Transverse colon (tissue), 3 donors: ENCODE measurements at regions not wholly inside any gene's neighbourhood (a gene's known extent, or its start where the extent isn't known, plus 50 kb on each side); places are given as distances from the start of the nearest gene placed in this dataset.

Experiments
- POLR2A ChIP-seq: fragments of 450-650 bp; IDR thresholded peaks from one replicate; pipeline ENCODE4 v1.6.1; 2016; ENCODE audit warnings: antibody characterized with exemption, mild to moderate bottlenecking, moderate library complexity
- TF ChIP-seq, protein P1 (sequence below), 5 experiments: fragments of 200-600 bp in 3 of 5; fragments of 450-650 bp in 2 of 5; sonication (generic) in 3 of 5; IDR thresholded peaks; 1 replicate in 2 of 5; 2 replicates in 3 of 5; pipeline ENCODE4 v1.5.1; 2016 to 2017; ENCODE audit warnings: antibody characterized with exemption in 5 of 5, inconsistent platforms in 3 of 5, mild to moderate bottlenecking in 2 of 5, moderate library complexity in 1 of 5

DNA sequence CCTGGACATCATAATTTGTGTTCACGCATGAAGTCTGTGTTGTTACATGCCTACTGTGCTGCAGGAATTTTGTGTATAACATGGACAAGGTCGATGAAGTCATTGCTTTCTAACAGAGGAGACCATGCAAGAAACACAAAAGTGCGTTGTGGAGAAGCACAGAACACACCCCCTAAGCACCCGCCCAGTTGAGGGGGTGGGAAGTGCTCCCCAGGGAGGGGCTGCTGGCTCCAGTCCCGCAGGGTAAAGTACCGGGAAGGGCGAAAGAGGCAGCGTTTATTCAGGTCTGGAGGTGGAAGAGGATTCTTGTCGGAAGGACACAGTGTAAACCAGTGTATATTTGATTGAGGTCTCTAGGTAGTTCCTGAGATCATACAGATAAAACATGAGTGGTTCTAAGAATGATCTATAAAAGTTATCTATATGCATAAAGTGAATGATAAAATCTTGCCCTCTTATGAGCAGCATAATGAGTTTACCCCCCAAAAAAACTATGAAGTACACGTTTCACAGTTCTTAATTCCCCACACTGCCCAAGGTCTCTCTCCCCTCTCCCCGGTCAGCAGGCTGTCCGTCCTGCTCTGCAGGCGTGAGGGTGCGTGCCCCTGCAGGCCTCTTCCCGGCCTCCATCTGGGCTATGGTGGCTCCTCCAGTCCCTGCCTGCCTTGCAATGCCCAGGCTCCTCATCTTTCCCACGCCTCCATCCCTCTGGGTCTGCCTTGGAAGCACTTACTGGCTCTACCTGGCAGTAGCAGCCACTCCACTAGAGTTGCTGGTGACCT lies 159.7 kb downstream of the THBS2 start:
- TF ChIP-seq, protein P1, sequence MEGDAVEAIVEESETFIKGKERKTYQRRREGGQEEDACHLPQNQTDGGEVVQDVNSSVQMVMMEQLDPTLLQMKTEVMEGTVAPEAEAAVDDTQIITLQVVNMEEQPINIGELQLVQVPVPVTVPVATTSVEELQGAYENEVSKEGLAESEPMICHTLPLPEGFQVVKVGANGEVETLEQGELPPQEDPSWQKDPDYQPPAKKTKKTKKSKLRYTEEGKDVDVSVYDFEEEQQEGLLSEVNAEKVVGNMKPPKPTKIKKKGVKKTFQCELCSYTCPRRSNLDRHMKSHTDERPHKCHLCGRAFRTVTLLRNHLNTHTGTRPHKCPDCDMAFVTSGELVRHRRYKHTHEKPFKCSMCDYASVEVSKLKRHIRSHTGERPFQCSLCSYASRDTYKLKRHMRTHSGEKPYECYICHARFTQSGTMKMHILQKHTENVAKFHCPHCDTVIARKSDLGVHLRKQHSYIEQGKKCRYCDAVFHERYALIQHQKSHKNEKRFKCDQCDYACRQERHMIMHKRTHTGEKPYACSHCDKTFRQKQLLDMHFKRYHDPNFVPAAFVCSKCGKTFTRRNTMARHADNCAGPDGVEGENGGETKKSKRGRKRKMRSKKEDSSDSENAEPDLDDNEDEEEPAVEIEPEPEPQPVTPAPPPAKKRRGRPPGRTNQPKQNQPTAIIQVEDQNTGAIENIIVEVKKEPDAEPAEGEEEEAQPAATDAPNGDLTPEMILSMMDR (IDR thresholded peaks at IDR 0.05), result no peak
- no peak for TF ChIP-seq POLR2A
